A673 (cell line): ENCODE measurements at regions not wholly inside any gene's neighbourhood (a gene's known extent, or its start where the extent isn't known, plus 50 kb on each side); places are given as distances from the start of the nearest gene placed in this dataset.

ENCODE experiments used
- BruUV-seq: library from RNA; stranded (reverse); fragments of 400-500 nt; replicated peaks from 2 replicates; lab custom pipeline; 2021; lab: Mats Ljungman, UMichigan
- CTCF ChIA-PET: fragments of 300-600 bp; sonication (Branson Sonifier 250); formaldehyde crosslinking; loops from one replicate; lab custom pipeline; 2022; ENCODE audit warnings: antibody characterized with exemption; lab: Charles Lee
- POLR2A ChIA-PET: fragments of 300-600 bp; sonication (Branson Sonifier 250); formaldehyde crosslinking; loops from one replicate; lab custom pipeline; 2022; ENCODE audit warnings: antibody characterized with exemption; ENCODE audit not compliant: low non-redundant PET; lab: Charles Lee
- DNase-seq: peaks from one replicate; pipeline ENCODE4 v3.0.0-alpha.2; 2015; ENCODE audit warnings: low spot score
- H3K27ac ChIP-seq: fragments of 200-600 bp; sonication (generic); 2 replicates; pipeline ENCODE4 v1.5.1; 2016; ENCODE audit warnings: mixed run types, low read depth, mild to moderate bottlenecking, mixed read lengths, antibody characterized with exemption, low read length; ENCODE audit not compliant: poor library complexity, severe bottlenecking
- H3K27me3 ChIP-seq: fragments of 200-600 bp; sonication (generic); replicated peaks from 2 replicates; pipeline ENCODE4 v1.6.1; 2017; ENCODE audit warnings: mixed run types, low read depth, mild to moderate bottlenecking, mixed read lengths, antibody characterized with exemption, low read length; ENCODE audit not compliant: insufficient read depth, poor library complexity
- H3K36me3 ChIP-seq: fragments of 200-600 bp; sonication (generic); 2 replicates; pipeline ENCODE4 v1.6.1; 2016; ENCODE audit warnings: mixed run types, mild to moderate bottlenecking, mixed read lengths, antibody characterized with exemption, low read length; ENCODE audit not compliant: insufficient read depth, poor library complexity, severe bottlenecking
- H3K4me1 ChIP-seq: fragments of 200-600 bp; sonication (generic); 2 replicates; pipeline ENCODE4 v1.6.1; 2017; ENCODE audit warnings: mixed run types, mild to moderate bottlenecking, mixed read lengths, antibody characterized with exemption, low read length; ENCODE audit not compliant: insufficient read depth, poor library complexity, severe bottlenecking
- H3K4me3 ChIP-seq: fragments of 200-600 bp; sonication (generic); 2 replicates; pipeline ENCODE4 v1.5.1; 2016; ENCODE audit warnings: low read depth, mixed run types, mild to moderate bottlenecking, mixed read lengths, low read length; ENCODE audit not compliant: poor library complexity, severe bottlenecking
- H3K9me3 ChIP-seq: fragments of 200-600 bp; sonication (generic); 2 replicates; pipeline ENCODE4 v1.6.1; 2016; ENCODE audit warnings: mixed run types, low read depth, mild to moderate bottlenecking, mixed read lengths, antibody characterized with exemption, low read length; ENCODE audit not compliant: poor library complexity, severe bottlenecking
- EZH2 ChIP-seq: fragments of 200-600 bp; sonication (generic); IDR thresholded peaks from 2 replicates; pipeline ENCODE4 v1.6.1; 2017; ENCODE audit warnings: borderline replicate concordance, low read depth, mild to moderate bottlenecking, mixed read lengths, antibody characterized with exemption, low read length; ENCODE audit not compliant: poor library complexity, severe bottlenecking
- intact Hi-C: fragments of 100-400 bp; cut with micrococcal nuclease; formaldehyde crosslinking; loops from one replicate; pipeline ENCODE4 v1.10.0; 2022; ENCODE audit not compliant: unreplicated experiment
- TF ChIP-seq, protein P1 (sequence below): fragments of 300-800, 200-600 bp; sonication (generic); conservative IDR thresholded peaks from 2 replicates; pipeline ENCODE4 v1.5.1; 2017; ENCODE audit warnings: low read depth, mild to moderate bottlenecking, antibody characterized with exemption, low read length, moderate library complexity, mixed read lengths

DNA sequence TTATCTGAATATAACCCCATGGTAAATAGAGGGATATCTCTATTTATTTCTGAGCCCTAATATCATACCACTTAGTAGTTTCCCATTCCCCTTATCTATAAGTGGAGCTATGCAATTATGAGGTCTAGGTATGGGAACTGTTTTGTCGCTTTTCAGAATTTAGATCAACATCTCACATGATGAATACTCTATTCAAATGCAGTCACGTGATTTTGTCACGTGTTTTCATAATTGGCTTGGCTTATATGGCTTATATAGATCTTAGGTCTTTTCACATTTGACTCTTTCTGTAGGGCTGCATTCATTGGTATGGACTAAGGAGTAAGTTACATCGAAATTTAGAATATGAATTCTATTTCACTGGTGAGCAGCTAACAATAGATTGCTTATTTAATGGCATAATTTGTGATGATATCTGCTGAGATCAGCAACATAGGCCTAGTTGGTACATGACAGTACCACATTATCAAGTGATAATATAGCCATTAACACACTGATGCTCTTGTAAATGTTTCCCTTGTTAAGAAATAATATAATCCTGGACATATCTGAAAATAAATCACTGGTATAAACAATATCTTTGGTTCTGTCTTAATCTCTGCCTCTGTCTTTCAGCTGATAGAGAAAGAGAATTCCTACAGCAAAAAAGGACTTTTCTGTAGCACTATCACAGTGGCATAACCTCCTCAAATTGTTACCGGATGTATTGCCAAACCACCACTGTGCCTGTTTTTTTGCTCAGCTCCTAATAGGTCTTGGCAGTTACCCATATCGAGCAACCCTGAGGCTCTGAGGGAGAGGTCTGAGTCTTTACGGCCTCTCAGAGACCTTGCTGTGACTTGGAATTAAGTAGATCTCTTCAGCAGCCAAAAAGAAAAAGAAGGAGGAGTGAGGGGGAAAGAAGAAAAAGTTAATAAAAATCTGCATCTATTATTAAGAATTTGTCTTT is 357.1 kb downstream of the ZPLD1 start:
- Histone ChIP-seq H3K4me3 (no peak overlapping the region), H3K27ac (no peak overlapping the region), H3K36me3 (no peaks in the 10 kb centered on the region), H3K4me1 (peaks cover 10% of the 10 kb centered on the region), H3K27me3 (no peaks in the 10 kb centered on the region), H3K9me3 (no peaks in the 10 kb centered on the region)
- no TSS peak for BruUV-seq
- intact Hi-C loops = no loop called here
- peak; percentile 74 for DNase-seq
- POLR2A ChIA-PET = no interaction called here
- TF ChIP-seq EZH2 = no peak
- TF ChIP-seq, protein P1, sequence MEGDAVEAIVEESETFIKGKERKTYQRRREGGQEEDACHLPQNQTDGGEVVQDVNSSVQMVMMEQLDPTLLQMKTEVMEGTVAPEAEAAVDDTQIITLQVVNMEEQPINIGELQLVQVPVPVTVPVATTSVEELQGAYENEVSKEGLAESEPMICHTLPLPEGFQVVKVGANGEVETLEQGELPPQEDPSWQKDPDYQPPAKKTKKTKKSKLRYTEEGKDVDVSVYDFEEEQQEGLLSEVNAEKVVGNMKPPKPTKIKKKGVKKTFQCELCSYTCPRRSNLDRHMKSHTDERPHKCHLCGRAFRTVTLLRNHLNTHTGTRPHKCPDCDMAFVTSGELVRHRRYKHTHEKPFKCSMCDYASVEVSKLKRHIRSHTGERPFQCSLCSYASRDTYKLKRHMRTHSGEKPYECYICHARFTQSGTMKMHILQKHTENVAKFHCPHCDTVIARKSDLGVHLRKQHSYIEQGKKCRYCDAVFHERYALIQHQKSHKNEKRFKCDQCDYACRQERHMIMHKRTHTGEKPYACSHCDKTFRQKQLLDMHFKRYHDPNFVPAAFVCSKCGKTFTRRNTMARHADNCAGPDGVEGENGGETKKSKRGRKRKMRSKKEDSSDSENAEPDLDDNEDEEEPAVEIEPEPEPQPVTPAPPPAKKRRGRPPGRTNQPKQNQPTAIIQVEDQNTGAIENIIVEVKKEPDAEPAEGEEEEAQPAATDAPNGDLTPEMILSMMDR = no peak
- CTCF ChIA-PET = no interaction called here

DNA sequence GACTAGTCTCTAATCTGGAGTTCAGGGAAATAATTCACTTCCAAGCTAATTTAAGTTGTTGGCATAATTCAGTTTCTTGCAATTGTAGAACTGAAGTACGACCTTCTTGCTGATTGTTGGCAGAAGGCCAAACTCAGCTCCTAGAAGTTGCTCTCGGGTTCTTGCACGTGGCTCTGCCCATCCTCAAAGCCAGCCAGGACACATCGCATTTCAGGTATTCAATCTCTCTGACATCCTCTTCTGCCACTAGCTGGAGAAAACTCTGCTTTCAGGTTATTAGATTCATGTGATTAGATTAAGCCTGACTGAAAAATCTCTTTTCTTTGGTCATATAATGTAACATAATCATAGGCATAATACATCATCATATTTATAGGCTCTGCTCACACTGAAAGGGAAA is 362.0 kb downstream of the ZPLD1 start:
- CTCF ChIA-PET = no interaction called here
- intact Hi-C loops = no loop called here
- no peak for TF ChIP-seq EZH2
- TF ChIP-seq, protein P1 = no peak
- no peak overlapping the region for H3K4me3 ChIP-seq
- no peaks in the 10 kb centered on the region for H3K9me3 ChIP-seq
- POLR2A ChIA-PET = no interaction called here
- H3K36me3 ChIP-seq = no peaks in the 10 kb centered on the region
- no peak overlapping the region for H3K27ac ChIP-seq
- no peak for DNase-seq
- BruUV-seq = no TSS peak
- H3K27me3 ChIP-seq = no peaks in the 10 kb centered on the region
- H3K4me1 ChIP-seq = peaks cover 9% of the 10 kb centered on the region

DNA sequence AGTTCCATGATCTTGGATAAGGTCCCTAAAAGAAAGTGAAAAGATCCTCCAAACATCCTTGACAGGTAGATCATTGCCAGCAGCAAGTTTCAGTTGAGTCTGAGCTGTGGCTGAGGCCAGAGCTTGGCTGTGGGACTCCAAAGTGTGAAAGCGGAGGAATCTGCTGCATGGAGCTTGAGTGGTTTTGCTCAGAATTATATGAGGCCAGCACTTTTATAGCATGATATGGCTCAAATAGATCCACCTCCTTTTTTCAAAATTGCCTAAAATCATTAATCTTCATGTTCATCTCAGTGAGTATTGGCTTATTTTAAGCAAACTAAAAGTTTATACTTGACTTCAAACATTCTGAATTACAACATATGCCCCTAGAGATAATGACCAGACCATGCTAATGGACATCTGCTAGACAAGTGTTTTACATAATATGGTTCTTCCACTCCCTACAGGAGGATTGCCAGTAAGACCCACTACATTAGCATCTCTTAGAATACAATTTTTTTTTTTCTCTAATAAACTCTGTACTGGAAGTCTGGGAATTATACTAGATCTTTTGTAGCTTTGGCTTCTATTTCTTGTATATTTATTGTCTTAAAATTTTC is 368.1 kb downstream of the ZPLD1 start:
- no peak for DNase-seq
- ChIA-PET POLR2A (no interaction called here), CTCF (no interaction called here)
- intact Hi-C loops = no loop called here
- H3K9me3 ChIP-seq = no peaks in the 10 kb centered on the region
- no peak overlapping the region for H3K27ac ChIP-seq
- TF ChIP-seq, protein P1 = no peak
- no peak for TF ChIP-seq EZH2
- BruUV-seq = no TSS peak
- H3K4me1 ChIP-seq = peaks cover 18% of the 10 kb centered on the region
- H3K27me3 ChIP-seq = no peaks in the 10 kb centered on the region
- no peaks in the 10 kb centered on the region for H3K36me3 ChIP-seq
- no peak overlapping the region for H3K4me3 ChIP-seq
